Vagina (tissue), 2 donors: ENCODE measurements at regions not wholly inside any gene's neighbourhood (a gene's known extent, or its start where the extent isn't known, plus 50 kb on each side); places are given as distances from the start of the nearest gene placed in this dataset.

Experiments used
- DNase-seq, 2 donors: peaks; one replicate each; pipeline ENCODE4 v3.0.0-alpha.2; 2017; ENCODE audit errors: extremely low spot score in 2 of 2
- H3K27ac ChIP-seq: fragments of 200-600 bp; sonication (generic); one replicate; pipeline ENCODE4 v1.5.1; 2019
- H3K27me3 ChIP-seq: fragments of 200-600 bp; sonication (generic); one replicate; pipeline ENCODE4 v1.5.1; 2019
- H3K36me3 ChIP-seq, 2 donors: fragments of 200-600 bp; sonication (generic); one replicate each; pipeline ENCODE4 v1.5.1; 2017 to 2019
- H3K4me1 ChIP-seq: fragments of 200-600 bp; sonication (generic); one replicate; pipeline ENCODE4 v1.5.1; 2019
- H3K4me3 ChIP-seq, 2 donors: fragments of 200-600 bp; sonication (generic); 1 replicate in 1 of 2; 2 replicates in 1 of 2; pipeline ENCODE4 v1.5.1; 2016 to 2019
- H3K9me3 ChIP-seq: fragments of 200-600 bp; sonication (generic); one replicate; pipeline ENCODE4 v1.5.1; 2019
- POLR2A ChIP-seq, 2 donors: fragments of 450-650 bp; IDR thresholded peaks; one replicate each; pipeline ENCODE4 v1.6.1; 2017; ENCODE audit warnings: antibody characterized with exemption in 2 of 2, mild to moderate bottlenecking in 2 of 2, moderate library complexity in 2 of 2
- POLR2AphosphoS5 ChIP-seq, 2 donors: sonication (generic); formaldehyde crosslinking; IDR thresholded peaks; one replicate each; pipeline ENCODE4 v1.9.0; 2017; ENCODE audit warnings: antibody characterized with exemption in 2 of 2, mild to moderate bottlenecking in 2 of 2, low read depth in 1 of 2; ENCODE audit not compliant: insufficient read depth in 1 of 2
- intact Hi-C: fragments of 100-400 bp; cut with DNase I; formaldehyde crosslinking; loops from one replicate; pipeline ENCODE4 v1.15.1; 2023
- TF ChIP-seq, protein P1 (sequence below), 3 experiments: fragments of 450-650 bp in 2 of 3; fragments of 200-600 bp in 1 of 3; sonication (generic) in 1 of 3; IDR thresholded peaks; one replicate each; pipeline ENCODE4 v1.5.1; 2017 to 2019; ENCODE audit warnings: antibody characterized with exemption in 3 of 3, mild to moderate bottlenecking in 2 of 3, moderate library complexity in 2 of 3

DNA sequence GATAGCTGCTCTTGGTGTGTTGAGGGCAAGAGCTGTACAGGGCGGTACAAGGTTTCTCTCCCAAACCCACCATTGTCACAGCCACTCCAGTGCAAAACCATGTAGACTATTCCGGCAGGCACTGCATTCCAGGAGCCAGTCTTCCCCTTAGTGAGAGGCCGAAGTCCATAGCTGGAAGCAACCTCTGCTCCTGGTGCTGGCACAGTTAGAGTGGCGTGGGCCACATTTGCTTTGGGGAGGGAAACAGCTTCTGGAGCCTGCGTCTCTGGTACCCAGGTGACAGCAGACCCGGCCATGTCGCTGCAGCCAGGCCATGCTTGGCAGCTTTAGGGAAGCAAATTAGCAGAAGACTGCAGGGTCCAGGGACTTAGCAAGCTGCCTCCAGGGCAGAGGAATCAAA is 788.0 kb downstream of the BRD1 start:
- intact Hi-C loops = no loop called here
- H3K27me3 ChIP-seq = no peaks in the 10 kb centered on the region
- DNase-seq = no peak

DNA sequence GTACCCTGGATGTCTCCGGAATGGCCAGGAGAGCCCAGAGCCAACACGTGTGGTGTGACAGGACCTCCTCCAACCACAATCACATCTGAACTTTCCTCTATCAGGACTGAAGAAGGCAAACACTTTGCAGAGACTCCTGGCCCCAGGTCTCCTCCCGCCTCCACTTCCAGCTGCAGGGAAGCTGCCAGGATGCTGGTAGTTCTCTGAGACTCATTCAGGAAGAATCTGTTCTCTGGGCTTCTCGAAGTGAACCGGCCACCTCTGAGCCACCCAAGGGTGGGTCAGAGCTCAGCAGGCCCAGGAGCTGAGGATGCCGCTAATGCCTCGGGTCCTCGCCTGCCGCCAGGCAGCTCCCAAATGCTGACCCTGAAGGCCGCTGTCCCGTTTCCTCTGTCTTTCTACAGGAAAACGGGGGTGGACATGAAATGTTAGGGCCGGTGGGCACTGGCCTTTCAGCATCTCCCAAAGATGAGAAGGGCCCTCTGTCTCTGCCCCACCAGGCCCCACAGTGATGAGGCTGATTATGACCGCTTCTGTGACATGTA is 789.9 kb downstream of the BRD1 start:
- Histone ChIP-seq H3K36me3 (no peaks in the 10 kb centered on the region), H3K27ac (no peak overlapping the region), H3K4me3 (no peak overlapping the region), H3K9me3 (no peaks in the 10 kb centered on the region), H3K27me3 (no peaks in the 10 kb centered on the region), H3K4me1 (no peaks in the 10 kb centered on the region)
- intact Hi-C loops = no loop called here
- no peak for TF ChIP-seq POLR2AphosphoS5 (IDR thresholded peaks at IDR 0.05; ENCODE audit: insufficient read depth in 1 of 2, low read depth in 1 of 2)
- TF ChIP-seq, protein P1, sequence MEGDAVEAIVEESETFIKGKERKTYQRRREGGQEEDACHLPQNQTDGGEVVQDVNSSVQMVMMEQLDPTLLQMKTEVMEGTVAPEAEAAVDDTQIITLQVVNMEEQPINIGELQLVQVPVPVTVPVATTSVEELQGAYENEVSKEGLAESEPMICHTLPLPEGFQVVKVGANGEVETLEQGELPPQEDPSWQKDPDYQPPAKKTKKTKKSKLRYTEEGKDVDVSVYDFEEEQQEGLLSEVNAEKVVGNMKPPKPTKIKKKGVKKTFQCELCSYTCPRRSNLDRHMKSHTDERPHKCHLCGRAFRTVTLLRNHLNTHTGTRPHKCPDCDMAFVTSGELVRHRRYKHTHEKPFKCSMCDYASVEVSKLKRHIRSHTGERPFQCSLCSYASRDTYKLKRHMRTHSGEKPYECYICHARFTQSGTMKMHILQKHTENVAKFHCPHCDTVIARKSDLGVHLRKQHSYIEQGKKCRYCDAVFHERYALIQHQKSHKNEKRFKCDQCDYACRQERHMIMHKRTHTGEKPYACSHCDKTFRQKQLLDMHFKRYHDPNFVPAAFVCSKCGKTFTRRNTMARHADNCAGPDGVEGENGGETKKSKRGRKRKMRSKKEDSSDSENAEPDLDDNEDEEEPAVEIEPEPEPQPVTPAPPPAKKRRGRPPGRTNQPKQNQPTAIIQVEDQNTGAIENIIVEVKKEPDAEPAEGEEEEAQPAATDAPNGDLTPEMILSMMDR (IDR thresholded peaks at IDR 0.05) = no peak
- no peak for TF ChIP-seq POLR2A (IDR thresholded peaks at IDR 0.05)
- DNase-seq = no peak

More for the DNA sequence above, 788.0 kb downstream of the BRD1 start:
- no peak for TF ChIP-seq POLR2A (IDR thresholded peaks at IDR 0.05)
- TF ChIP-seq, protein P1 (IDR thresholded peaks at IDR 0.05) = no peak
- no peak for TF ChIP-seq POLR2AphosphoS5 (IDR thresholded peaks at IDR 0.05; ENCODE audit: insufficient read depth in 1 of 2, low read depth in 1 of 2)
- H3K4me3 ChIP-seq = no peak overlapping the region
- H3K27ac ChIP-seq = no peak overlapping the region
- no peaks in the 10 kb centered on the region for H3K4me1 ChIP-seq
- no peaks in the 10 kb centered on the region for H3K9me3 ChIP-seq
- no peaks in the 10 kb centered on the region for H3K36me3 ChIP-seq

DNA sequence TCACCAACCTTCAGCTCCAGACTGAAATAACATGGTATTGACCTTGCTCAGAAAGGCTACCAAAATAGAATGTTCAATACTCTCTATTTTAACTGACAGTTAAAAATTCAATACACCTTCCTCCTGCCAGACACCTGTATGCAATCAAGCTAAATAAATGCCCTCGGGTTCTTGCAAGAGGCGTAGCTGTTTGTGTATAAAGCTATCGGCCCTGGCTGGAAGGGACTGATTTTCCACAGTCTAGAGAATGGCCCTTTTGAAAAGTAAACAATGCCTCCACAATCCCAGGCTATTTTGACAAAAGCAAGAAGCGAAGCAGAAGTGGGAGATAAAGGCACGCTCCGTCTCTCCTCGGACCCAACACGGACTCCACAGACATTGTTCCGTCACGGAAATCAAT is 791.2 kb downstream of the BRD1 start:
- H3K27me3 ChIP-seq = no peaks in the 10 kb centered on the region

GRCh38 chr22:49035818-49036457 is 791.7 kb downstream of the BRD1 start:
- Histone ChIP-seq H3K9me3 (no peaks in the 10 kb centered on the region), H3K4me3 (no peak overlapping the region), H3K36me3 (no peaks in the 10 kb centered on the region), H3K27me3 (no peaks in the 10 kb centered on the region), H3K4me1 (no peaks in the 10 kb centered on the region), H3K27ac (no peak overlapping the region)
- no peak for TF ChIP-seq POLR2A (IDR thresholded peaks at IDR 0.05)
- TF ChIP-seq, protein P1 (IDR thresholded peaks at IDR 0.05) = no peak
- no peak for TF ChIP-seq POLR2AphosphoS5 (IDR thresholded peaks at IDR 0.05; ENCODE audit: insufficient read depth in 1 of 2, low read depth in 1 of 2)
- no peak for DNase-seq
- intact Hi-C loops = no loop called here

More for the DNA sequence above, 791.2 kb downstream of the BRD1 start:
- Histone ChIP-seq H3K27ac (no peak overlapping the region), H3K4me3 (no peak overlapping the region), H3K36me3 (no peaks in the 10 kb centered on the region), H3K4me1 (no peaks in the 10 kb centered on the region), H3K9me3 (no peaks in the 10 kb centered on the region)
- TF ChIP-seq POLR2A (IDR thresholded peaks at IDR 0.05) (no peak), POLR2AphosphoS5 (IDR thresholded peaks at IDR 0.05; ENCODE audit: insufficient read depth in 1 of 2, low read depth in 1 of 2) (no peak)
- TF ChIP-seq, protein P1 (IDR thresholded peaks at IDR 0.05) = no peak
- intact Hi-C loops = no loop called here
- DNase-seq = no peak
